Endothelial cell of umbilical vein (primary cell): ENCODE measurements at regions not wholly inside any gene's neighbourhood (a gene's known extent, or its start where the extent isn't known, plus 50 kb on each side); places are given as distances from the start of the nearest gene placed in this dataset.

ENCODE experiments used
- CTCF ChIP-seq, 2 donors: IDR thresholded peaks; 1 replicate in 1 of 2; 2 replicates in 1 of 2; pipeline ENCODE4 v1.5.1; 2011; ENCODE audit warnings: low read length in 2 of 2, mild to moderate bottlenecking in 2 of 2, moderate library complexity in 2 of 2, control low read depth in 1 of 2, inconsistent platforms in 1 of 2, low read depth in 1 of 2; ENCODE audit not compliant: insufficient read depth in 1 of 2; ENCODE audit errors: extremely low read depth in 1 of 2
- EZH2 ChIP-seq: IDR thresholded peaks from 2 replicates; pipeline ENCODE4 v1.6.1; 2012; ENCODE audit warnings: borderline replicate concordance, low read depth, mild to moderate bottlenecking, moderate library complexity, low read length, inconsistent platforms; ENCODE audit not compliant: severe bottlenecking
- FOS ChIP-seq: IDR thresholded peaks from 2 replicates; pipeline ENCODE4 v1.6.1; 2011; ENCODE audit warnings: mild to moderate bottlenecking, low read length, moderate library complexity, borderline replicate concordance; ENCODE audit not compliant: insufficient read depth
- GATA2 ChIP-seq: IDR thresholded peaks from 2 replicates; pipeline ENCODE4 v1.7.0; 2011; ENCODE audit warnings: low read depth, mild to moderate bottlenecking, moderate library complexity, mixed read lengths, low read length; ENCODE audit not compliant: insufficient read length, insufficient read depth
- MAX ChIP-seq: IDR thresholded peaks from 2 replicates; pipeline ENCODE4 v1.6.1; 2011; ENCODE audit not compliant: insufficient read depth, insufficient read length
- MYC ChIP-seq: IDR thresholded peaks from one replicate; pipeline ENCODE4 v1.6.1; 2011; ENCODE audit warnings: mild to moderate bottlenecking, low read depth, low read length
- POLR2A ChIP-seq: IDR thresholded peaks from 2 replicates; pipeline ENCODE4 v1.6.1; 2012; ENCODE audit warnings: low read depth, mild to moderate bottlenecking, control low read depth, low read length
- POLR2AphosphoS5 ChIP-seq: IDR thresholded peaks from 2 replicates; pipeline ENCODE4 v1.6.1; 2012; ENCODE audit warnings: low read depth, mild to moderate bottlenecking, control low read depth, low read length, moderate library complexity; ENCODE audit not compliant: insufficient read depth

GRCh38 chr7:64465551-64465950 lies 97.3 kb downstream of the ZNF680 start:
- TF ChIP-seq CTCF (IDR thresholded peaks at IDR 0.05; ENCODE audit: extremely low read depth in 1 of 2, insufficient read depth in 1 of 2, low read depth in 1 of 2, low read length in 2 of 2) (no peak), MAX (no peak), POLR2A (no peak), EZH2 (no peak), GATA2 (no peak), MYC (no peak), POLR2AphosphoS5 (no peak), FOS (no peak)
